ENCODE measurements at regions not wholly inside any gene's neighbourhood (a gene's known extent, or its start where the extent isn't known, plus 50 kb on each side); places are given as distances from the start of the nearest gene placed in this dataset.

GRCh38 chr1:235021815-235022214, 106.8 kb downstream of the TOMM20 start:
- 58 to 63% methylated on average over 2 to 7 of the region's 7 CpGs for WGBS, 2 donors (ENCODE audit: low coverage in 1 of 2)
- Histone ChIP-seq H3K4me3 (peak overlapping the region in 1 of 4 donors; percentile 5), H3K36me3 (no peaks in the 10 kb centered on the region), H3K27ac (peak overlapping the region; percentile 44 to 62 (median 55)), H3K27me3 (no peaks in the 10 kb centered on the region), H3K4me1 (peaks cover 4 to 22% (median 19%) of the 10 kb centered on the region in 4 donors), H3K9me3 (no peaks in the 10 kb centered on the region)
- in situ Hi-C loops (cut with MboI; ENCODE audit: low pct_ligation_motif_present in 1 of 4, low pct_unique_long_range_greater_than_20kb in 1 of 4, low sequenced_read_pairs in 3 of 4) (no loop called here), intact Hi-C loops (cut with DNase I; ENCODE audit: low total_unique reads) (no loop called here)
- no peak for DNase-seq
- TF ChIP-seq EP300 (IDR thresholded peaks at IDR 0.05; ENCODE audit: low read depth) (no peak), CTCF (IDR thresholded peaks at IDR 0.05) (no peak), POLR2AphosphoS5 (IDR thresholded peaks at IDR 0.05) (no peak), POLR2A (IDR thresholded peaks at IDR 0.05) (no peak)

- no peaks in the 10 kb centered on the region for H3K36me3 ChIP-seq
- 79% methylated on average over 7 of the region's 7 CpGs; no CpG with 5 or more reads in 1 of the 2 donors for WGBS, 2 donors (ENCODE audit: low coverage in 1 of 2)
- no peak overlapping the region for H3K4me3 ChIP-seq
- DNase-seq = no peak
- no peak for TF ChIP-seq POLR2AphosphoS5 (IDR thresholded peaks at IDR 0.05)
- no peak for TF ChIP-seq POLR2A (IDR thresholded peaks at IDR 0.05)
- no peak for TF ChIP-seq CTCF (IDR thresholded peaks at IDR 0.05)
- TF ChIP-seq EP300 (IDR thresholded peaks at IDR 0.05; ENCODE audit: low read depth) = no peak
- intact Hi-C loops (cut with DNase I; ENCODE audit: low total_unique reads) (no loop called here), in situ Hi-C loops (cut with MboI; ENCODE audit: low pct_ligation_motif_present in 1 of 4, low pct_unique_long_range_greater_than_20kb in 1 of 4, low sequenced_read_pairs in 3 of 4) (no loop called here)
- peaks cover 4 to 22% (median 19%) of the 10 kb centered on the region in 4 donors for H3K4me1 ChIP-seq
- H3K9me3 ChIP-seq = no peaks in the 10 kb centered on the region
- H3K27ac ChIP-seq = peak overlapping the region in 2 of 4 donors; percentile 44 to 56
- no peaks in the 10 kb centered on the region for H3K27me3 ChIP-seq
These were observed 107.3 kb downstream of the TOMM20 start for GRCh38 chr1:235021321-235021720.

- TF ChIP-seq CTCF (IDR thresholded peaks at IDR 0.05) (no peak), EP300 (IDR thresholded peaks at IDR 0.05; ENCODE audit: low read depth) (no peak), POLR2A (IDR thresholded peaks at IDR 0.05) (no peak), POLR2AphosphoS5 (IDR thresholded peaks at IDR 0.05) (no peak)
- Histone ChIP-seq H3K36me3 (no peaks in the 10 kb centered on the region), H3K4me3 (no peak overlapping the region), H3K4me1 (peaks cover 4 to 25% (median 19%) of the 10 kb centered on the region in 4 donors), H3K27me3 (no peaks in the 10 kb centered on the region), H3K9me3 (no peaks in the 10 kb centered on the region), H3K27ac (no peak overlapping the region)
- in situ Hi-C loops (cut with MboI; ENCODE audit: low pct_ligation_motif_present in 1 of 4, low pct_unique_long_range_greater_than_20kb in 1 of 4, low sequenced_read_pairs in 3 of 4) = no loop called here
- intact Hi-C loops (cut with DNase I; ENCODE audit: low total_unique reads) = no loop called here
- DNase-seq = no peak
- 88 to 95% methylated on average over 4 of the region's 4 CpGs for WGBS, 2 donors (ENCODE audit: low coverage in 1 of 2)
These were observed 108.7 kb downstream of the TOMM20 start for GRCh38 chr1:235019961-235020360.

- WGBS, 2 donors (ENCODE audit: low coverage in 1 of 2) = 90 to 100% methylated on average over 1 to 3 of the region's 3 CpGs
- no peak for TF ChIP-seq POLR2AphosphoS5 (IDR thresholded peaks at IDR 0.05)
- no peak for TF ChIP-seq EP300 (IDR thresholded peaks at IDR 0.05; ENCODE audit: low read depth)
- Histone ChIP-seq H3K27me3 (no peaks in the 10 kb centered on the region), H3K4me1 (peaks cover 4 to 25% (median 19%) of the 10 kb centered on the region in 4 donors), H3K4me3 (no peak overlapping the region), H3K9me3 (no peaks in the 10 kb centered on the region), H3K27ac (no peak overlapping the region), H3K36me3 (no peaks in the 10 kb centered on the region)
- intact Hi-C loops (cut with DNase I; ENCODE audit: low total_unique reads) (no loop called here), in situ Hi-C loops (cut with MboI; ENCODE audit: low pct_ligation_motif_present in 1 of 4, low pct_unique_long_range_greater_than_20kb in 1 of 4, low sequenced_read_pairs in 3 of 4) (no loop called here)
- DNase-seq = no peak
These were observed 109.2 kb downstream of the TOMM20 start for GRCh38 chr1:235019471-235019870.

Measured in transverse colon (tissue), 4 donors.